ENCODE measurements at regions not wholly inside any gene's neighbourhood (a gene's known extent, or its start where the extent isn't known, plus 50 kb on each side); places are given as distances from the start of the nearest gene placed in this dataset.

GRCh38 chr3:40895109-40895508 is 304.2 kb upstream of the CTNNB1 start:
- no peak for DNase-seq (ENCODE audit: low read depth, low spot score)

DNA sequence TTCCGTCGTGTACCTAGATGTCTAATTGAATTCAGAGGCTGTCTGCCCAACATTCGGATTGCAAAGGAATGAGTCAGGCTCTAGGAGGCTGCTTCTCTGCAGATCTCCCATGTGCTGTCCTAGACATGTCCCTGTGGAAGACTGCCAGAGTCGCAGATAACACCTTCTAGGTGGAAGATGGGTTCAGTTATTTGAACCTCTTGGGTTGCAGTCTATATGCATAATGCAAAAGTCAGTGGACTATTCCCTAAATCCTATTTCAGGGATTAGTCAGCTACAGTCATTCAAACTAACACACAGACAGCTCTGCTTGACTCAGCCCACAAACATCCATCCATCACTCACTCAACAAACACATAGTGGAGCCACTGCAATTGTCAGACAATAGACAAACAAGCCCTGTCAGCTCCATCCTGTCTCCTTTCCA is 300.0 kb upstream of the CTNNB1 start:
- DNase-seq (ENCODE audit: low read depth, low spot score): no peak

DNA sequence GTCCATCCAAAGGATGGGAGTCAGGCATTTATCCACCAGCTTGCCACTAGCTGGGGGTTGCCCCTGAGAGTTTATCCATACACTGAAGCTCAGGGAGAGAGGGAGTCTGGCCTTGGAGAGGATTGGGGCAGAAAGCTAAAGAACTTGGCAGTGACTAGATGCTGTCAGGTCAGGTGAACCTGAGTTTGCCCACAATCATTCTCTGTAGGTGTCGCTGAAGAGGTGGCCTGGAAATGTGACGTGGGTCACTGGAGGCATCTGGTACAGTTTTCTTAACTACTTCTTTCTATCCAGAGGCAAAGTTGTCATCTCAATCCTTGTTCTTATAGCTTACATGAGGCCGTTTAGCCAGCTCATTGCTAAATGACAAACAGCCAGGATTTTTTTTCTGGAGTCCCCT is 298.0 kb upstream of the CTNNB1 start:
- DNase-seq (ENCODE audit: low read depth, low spot score): no peak

DNA sequence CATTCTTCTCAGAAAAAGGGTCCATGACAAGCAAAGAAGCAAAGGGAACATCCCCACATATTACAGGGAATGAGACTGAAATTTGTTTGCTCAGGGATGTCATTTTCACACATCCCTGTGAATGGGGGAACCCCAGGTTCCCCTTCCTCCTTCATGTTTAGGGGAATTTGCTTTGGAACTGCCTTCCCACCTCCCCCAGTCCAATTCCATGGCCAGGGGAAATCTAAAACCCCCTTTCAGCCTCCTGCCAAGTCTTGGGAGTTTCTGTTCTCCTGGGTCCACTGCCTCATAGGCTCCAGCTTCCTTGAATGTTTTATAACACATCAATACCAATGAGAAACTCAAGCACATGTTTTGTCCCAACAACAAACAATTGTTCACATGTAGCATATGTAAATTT is 297.5 kb upstream of the CTNNB1 start:
- DNase-seq (ENCODE audit: low read depth, low spot score): no peak

GRCh38 chr3:40907907-40908465 is 291.3 kb upstream of the CTNNB1 start:
- peak; percentile 41 for DNase-seq (ENCODE audit: low read depth, low spot score)

- no peak for DNase-seq (ENCODE audit: low read depth, low spot score)
These were observed 290.7 kb upstream of the CTNNB1 start for GRCh38 chr3:40908612-40909011.

DNA sequence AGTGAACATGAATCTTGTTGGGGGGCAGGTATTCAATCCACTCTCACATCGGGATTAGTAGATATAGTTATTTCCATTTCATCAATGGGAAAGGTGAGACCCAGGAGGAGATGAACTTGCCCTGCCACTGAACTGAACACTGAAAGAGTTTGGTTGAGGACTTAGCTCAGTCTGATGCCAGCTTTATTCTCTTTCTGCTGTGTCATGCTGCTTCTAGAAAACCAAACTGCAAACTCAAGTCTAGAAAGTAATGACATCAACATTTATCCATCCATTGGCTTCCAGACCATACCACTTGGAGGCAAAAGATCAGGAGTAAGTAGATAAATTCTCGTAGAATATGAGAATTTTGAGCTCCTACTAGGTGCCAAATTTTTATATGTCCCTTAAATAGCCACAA is 288.0 kb upstream of the CTNNB1 start:
- DNase-seq (ENCODE audit: low read depth, low spot score): no peak

DNA sequence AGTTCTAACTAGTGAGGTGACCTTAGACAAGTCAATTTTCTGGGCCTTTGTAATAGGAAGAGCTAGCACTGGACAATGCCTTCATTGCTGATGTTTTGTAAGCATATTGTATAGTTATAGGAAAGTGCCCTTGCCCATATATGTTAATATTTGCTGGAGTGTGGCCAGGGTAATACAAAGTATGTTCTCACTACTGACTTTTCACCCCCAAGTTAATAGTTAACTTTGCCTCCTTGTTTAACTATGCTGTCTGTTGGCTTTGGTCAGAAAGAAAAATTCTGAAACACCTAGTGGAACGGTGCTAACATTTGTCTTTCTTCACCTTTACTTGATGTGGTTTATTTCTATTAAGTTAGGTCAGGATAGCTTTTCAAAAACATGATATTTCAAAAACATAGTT is 287.4 kb upstream of the CTNNB1 start:
- no peak for DNase-seq (ENCODE audit: low read depth, low spot score)

GRCh38 chr3:40912461-40912860 is 286.8 kb upstream of the CTNNB1 start:
- no peak for DNase-seq (ENCODE audit: low read depth, low spot score)

- no peak for DNase-seq (ENCODE audit: low read depth, low spot score)
These were observed 286.1 kb upstream of the CTNNB1 start for GRCh38 chr3:40913192-40913591.

- no peak for DNase-seq (ENCODE audit: low read depth, low spot score)
These were observed 285.7 kb upstream of the CTNNB1 start for GRCh38 chr3:40913641-40914040.

DNA sequence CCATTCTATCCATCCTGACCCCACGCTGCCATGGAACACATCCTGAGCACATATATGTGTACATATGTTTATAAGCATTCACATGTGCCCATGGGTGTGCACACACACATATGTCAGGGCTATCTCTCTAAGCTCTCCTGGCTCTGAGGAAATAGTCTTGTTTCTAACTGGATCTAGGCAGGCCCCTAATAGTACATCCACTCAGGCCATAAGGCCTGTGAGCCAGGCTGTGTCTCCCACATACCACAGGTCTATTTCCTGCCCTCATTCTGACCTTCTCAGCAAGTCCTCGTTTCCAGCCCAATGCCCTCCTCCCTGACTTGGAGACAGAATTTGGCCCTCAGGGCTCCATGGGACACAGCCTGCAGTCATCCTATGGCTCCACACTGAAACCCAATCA is 284.8 kb upstream of the CTNNB1 start:
- no peak for DNase-seq (ENCODE audit: low read depth, low spot score)

GRCh38 chr3:40915346-40915865 is 283.9 kb upstream of the CTNNB1 start:
- no peak for DNase-seq (ENCODE audit: low read depth, low spot score)

GRCh38 chr3:40920041-40920440 is 279.3 kb upstream of the CTNNB1 start:
- DNase-seq (ENCODE audit: low read depth, low spot score): peak; percentile 60

DNA sequence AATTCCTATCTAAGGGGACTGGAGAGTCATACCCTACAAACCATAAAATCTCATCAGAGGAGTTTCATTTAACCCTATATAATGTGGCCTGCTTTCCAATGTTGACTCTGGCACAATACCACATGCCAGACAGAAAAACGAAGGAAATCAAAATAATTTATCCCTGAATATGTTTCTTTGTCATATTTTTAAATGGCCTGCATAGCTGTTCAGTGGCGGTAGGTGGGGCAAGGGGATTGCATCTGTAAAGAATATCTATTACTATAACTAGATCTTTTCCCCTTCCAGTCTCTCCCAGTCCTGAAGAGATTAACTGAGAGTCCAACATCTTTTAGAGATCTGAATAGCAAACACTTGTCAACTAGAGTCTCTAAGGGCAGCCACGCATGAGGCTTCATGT is 278.1 kb upstream of the CTNNB1 start:
- no peak for DNase-seq (ENCODE audit: low read depth, low spot score)

DNA sequence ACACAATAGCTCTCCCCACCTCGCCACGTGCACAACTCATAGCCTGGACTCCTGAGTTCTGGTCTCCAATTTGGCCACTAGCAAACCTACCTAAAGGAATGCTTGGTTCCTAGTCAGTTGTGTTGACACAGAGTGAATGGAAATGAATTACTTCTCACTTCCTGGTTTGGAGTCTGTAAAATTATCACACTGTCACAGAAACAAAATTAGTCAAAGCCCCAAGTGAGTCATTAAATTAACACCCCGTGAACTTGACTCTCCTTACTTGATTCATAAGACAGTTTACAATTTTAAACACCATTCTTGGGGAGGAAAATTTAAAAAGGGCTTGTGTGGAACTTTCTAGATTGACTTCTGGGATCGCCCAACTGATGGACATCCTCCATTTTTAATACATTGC is 276.2 kb upstream of the CTNNB1 start:
- no peak for DNase-seq (ENCODE audit: low read depth, low spot score)

- DNase-seq (ENCODE audit: low read depth, low spot score): no peak
These were observed 275.7 kb upstream of the CTNNB1 start for GRCh38 chr3:40923651-40924050.

DNA sequence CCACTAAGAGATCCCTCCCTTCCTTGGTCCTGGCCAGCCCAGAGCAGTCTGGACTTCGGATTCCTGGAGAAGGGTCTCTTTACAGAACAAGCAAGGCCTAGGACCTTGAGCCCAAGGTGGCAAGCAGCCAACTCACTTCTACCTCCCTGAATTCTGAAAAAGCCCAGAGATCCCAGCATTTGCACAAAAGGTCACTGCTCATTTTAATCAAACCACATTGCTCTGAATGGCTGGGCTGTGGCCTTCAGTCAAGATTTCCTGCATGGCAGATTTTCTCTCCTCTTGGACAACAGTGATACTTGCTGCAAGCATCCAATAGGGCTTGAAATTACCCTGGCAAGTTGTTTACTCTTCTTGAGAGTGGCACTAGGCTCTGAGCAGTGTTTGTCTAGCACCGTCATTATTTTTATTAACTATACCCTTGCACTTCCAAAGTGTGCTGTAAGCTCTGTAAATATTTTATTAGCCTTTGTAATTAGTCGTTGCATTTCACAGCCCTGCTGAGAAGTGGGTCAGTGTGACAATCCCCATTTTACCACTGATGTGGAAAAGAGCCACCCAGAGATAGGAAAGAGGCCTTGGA is 274.7 kb upstream of the CTNNB1 start:
- DNase-seq (ENCODE audit: low read depth, low spot score): no peak

DNA sequence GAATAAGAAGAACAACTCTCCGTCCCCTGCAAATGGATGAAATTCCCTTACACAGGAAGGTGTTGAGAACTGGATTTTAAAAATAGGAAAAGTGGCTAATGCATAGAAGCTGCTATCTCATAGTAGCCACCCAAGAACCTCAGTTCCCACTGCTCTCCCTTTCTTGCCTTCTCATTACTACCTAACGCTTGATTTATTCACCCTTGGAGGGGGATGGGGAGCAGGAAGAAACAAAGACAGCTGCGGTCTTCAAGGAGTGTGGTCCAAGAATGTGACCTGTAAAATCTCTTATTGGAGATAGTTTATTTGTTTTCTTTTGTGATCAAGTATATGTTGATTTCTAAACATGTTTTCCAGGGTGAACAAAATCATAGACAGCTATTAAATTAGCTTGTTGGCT is 274.1 kb upstream of the CTNNB1 start:
- DNase-seq (ENCODE audit: low read depth, low spot score): no peak

GRCh38 chr3:40930131-40930538 is 269.2 kb upstream of the CTNNB1 start:
- no peak for DNase-seq (ENCODE audit: low read depth, low spot score)

DNA sequence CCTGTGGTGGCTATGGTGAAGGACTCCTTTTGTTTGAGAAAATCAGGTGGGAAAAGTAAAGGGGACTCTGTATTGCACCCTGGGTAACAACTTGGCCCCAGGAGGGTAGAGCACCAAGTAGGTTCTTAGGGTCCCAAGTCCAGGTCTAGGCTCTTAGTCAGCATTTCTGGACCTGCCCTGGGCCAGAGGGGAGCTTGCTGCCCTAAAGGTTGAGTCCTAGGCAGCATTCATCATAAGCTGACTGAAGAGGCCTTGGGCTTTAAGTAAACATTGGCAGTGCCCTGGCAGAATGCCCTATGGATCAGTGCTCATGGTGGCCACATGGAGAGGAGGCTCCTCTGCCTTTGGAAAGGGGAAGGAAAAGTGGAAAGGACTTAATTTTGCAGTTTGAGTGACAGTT is 268.5 kb upstream of the CTNNB1 start:
- no peak for DNase-seq (ENCODE audit: low read depth, low spot score)

DNA sequence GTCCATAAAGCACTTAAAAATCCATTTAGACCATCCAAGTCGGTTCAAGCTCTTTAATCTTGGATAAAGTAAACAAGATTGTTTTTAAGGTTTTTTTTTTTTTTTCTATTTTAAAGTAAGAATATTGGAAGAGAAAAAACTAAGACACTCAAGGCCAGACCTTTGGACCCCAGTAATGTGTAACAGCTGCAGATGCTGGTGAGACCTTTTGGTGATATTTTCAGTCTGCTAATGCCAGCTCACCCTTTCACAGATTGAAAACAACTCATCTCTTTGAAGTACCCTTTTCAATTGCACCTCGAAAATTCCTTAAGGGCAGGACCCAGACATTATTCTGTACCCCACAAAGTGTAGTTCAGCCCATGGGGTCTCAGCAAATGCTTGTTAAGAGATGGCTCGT is 260.7 kb upstream of the CTNNB1 start:
- no peak for DNase-seq (ENCODE audit: low read depth, low spot score)

GRCh38 chr3:40939030-40939740 is 260.1 kb upstream of the CTNNB1 start:
- no peak for DNase-seq (ENCODE audit: low read depth, low spot score)

All from ELF-1 (cell line).